GM23338 (cell line): ENCODE measurements at regions not wholly inside any gene's neighbourhood (a gene's known extent, or its start where the extent isn't known, plus 50 kb on each side); places are given as distances from the start of the nearest gene placed in this dataset.

ENCODE experiments used
- ATAC-seq: fragments of 200-7000 bp; cut with Tn5 transposase; 3 replicates; pipeline ENCODE4 v1.9.1; 2020
- DNase-seq: peaks from one replicate; pipeline ENCODE4 v3.0.0-alpha.2; 2015; ENCODE audit warnings: low spot score
- H2AFZ ChIP-seq: fragments of 200-600 bp; sonication (generic); 2 replicates; pipeline ENCODE4 v1.8.0; 2016; ENCODE audit warnings: antibody characterized with exemption, mild to moderate bottlenecking, moderate library complexity
- H3F3A ChIP-seq: fragments of 200-600 bp; sonication (generic); replicated peaks from 2 replicates; pipeline ENCODE4 v1.8.0; 2017; ENCODE audit warnings: antibody characterized with exemption, mixed run types, low read depth
- H3K27ac ChIP-seq: fragments of 200-600 bp; sonication (generic); 2 replicates; pipeline ENCODE4 v1.6.1; 2016; ENCODE audit warnings: low read depth
- H3K27me3 ChIP-seq: fragments of 200-600 bp; sonication (generic); 2 replicates; pipeline ENCODE4 v1.8.0; 2016; ENCODE audit warnings: mild to moderate bottlenecking, mixed run types, moderate library complexity; ENCODE audit not compliant: insufficient read depth
- H3K36me3 ChIP-seq: fragments of 200-600 bp; sonication (generic); 2 replicates; pipeline ENCODE4 v1.8.0; 2016; ENCODE audit warnings: mild to moderate bottlenecking; ENCODE audit not compliant: insufficient read depth
- H3K4me1 ChIP-seq: fragments of 200-600 bp; sonication (generic); 2 replicates; pipeline ENCODE4 v1.8.0; 2016; ENCODE audit warnings: mild to moderate bottlenecking, moderate library complexity; ENCODE audit not compliant: insufficient read depth
- H3K4me2 ChIP-seq: fragments of 200-600 bp; sonication (generic); 2 replicates; pipeline ENCODE4 v1.7.1; 2017; ENCODE audit warnings: mixed run types
- H3K4me3 ChIP-seq: fragments of 200-600 bp; sonication (generic); 2 replicates; pipeline ENCODE4 v1.6.1; 2016; ENCODE audit warnings: mixed run types
- H3K79me2 ChIP-seq: fragments of 200-600 bp; sonication (generic); replicated peaks from 2 replicates; pipeline ENCODE4 v1.8.0; 2017; ENCODE audit warnings: mild to moderate bottlenecking; ENCODE audit not compliant: insufficient read depth
- H3K9me2 ChIP-seq: fragments of 200-600 bp; sonication (generic); 2 replicates; pipeline ENCODE4 v1.8.0; 2017; ENCODE audit not compliant: insufficient read depth
- H4K20me1 ChIP-seq: fragments of 200-600 bp; sonication (generic); replicated peaks from 2 replicates; pipeline ENCODE4 v1.8.0; 2017; ENCODE audit warnings: mild to moderate bottlenecking; ENCODE audit not compliant: insufficient read depth
- H3K27ac Mint-ChIP-seq: 2 replicates; pipeline ENCODE4 v1.8.0; 2020; ENCODE audit warnings: inconsistent platforms, mild to moderate bottlenecking, moderate library complexity, mixed read lengths
- H3K27me3 Mint-ChIP-seq: 3 replicates; pipeline ENCODE4 v1.8.0; 2022; ENCODE audit warnings: low read depth, mild to moderate bottlenecking, moderate library complexity, mixed read lengths, inconsistent platforms; ENCODE audit not compliant: insufficient read depth, poor library complexity
- H3K36me3 Mint-ChIP-seq: 3 replicates; pipeline ENCODE4 v1.8.0; 2021; ENCODE audit warnings: low read depth, mild to moderate bottlenecking, inconsistent platforms, moderate library complexity, mixed read lengths
- H3K4me1 Mint-ChIP-seq: 3 replicates; pipeline ENCODE4 v1.8.0; 2020; ENCODE audit warnings: mild to moderate bottlenecking, inconsistent platforms, mixed read lengths
- H3K4me3 Mint-ChIP-seq: 3 replicates; pipeline ENCODE4 v1.8.0; 2021; ENCODE audit warnings: moderate library complexity, mild to moderate bottlenecking, inconsistent platforms, mixed read lengths
- H3K9me3 Mint-ChIP-seq: 3 replicates; pipeline ENCODE4 v1.8.0; 2020; ENCODE audit warnings: moderate library complexity, mild to moderate bottlenecking, inconsistent platforms, mixed read lengths
- CREB1 ChIP-seq: fragments of 250-450 bp; sonication (Bioruptor Pico); IDR thresholded peaks from 2 replicates; pipeline ENCODE4 v1.5.0; 2020; ENCODE audit warnings: low read depth, mild to moderate bottlenecking, moderate library complexity
- EZH2 ChIP-seq: fragments of 200-600 bp; sonication (generic); IDR thresholded peaks from one replicate; pipeline ENCODE4 v1.8.0; 2017; ENCODE audit warnings: antibody characterized with exemption, mild to moderate bottlenecking, low read depth; ENCODE audit not compliant: unreplicated experiment
- EZH2phosphoT487 ChIP-seq: fragments of 200-600 bp; sonication (generic); IDR thresholded peaks from one replicate; pipeline ENCODE4 v1.8.1; 2018; ENCODE audit warnings: antibody characterized with exemption; ENCODE audit not compliant: unreplicated experiment
- JUNB ChIP-seq: IDR thresholded peaks from one replicate; pipeline ENCODE4 v1.6.1; 2016; ENCODE audit warnings: antibody characterized with exemption; ENCODE audit not compliant: unreplicated experiment
- NANOG ChIP-seq: IDR thresholded peaks from 2 replicates; pipeline ENCODE4 v1.6.1; 2016; ENCODE audit warnings: antibody characterized with exemption, borderline replicate concordance
- POLR2AphosphoS5 ChIP-seq: IDR thresholded peaks from 2 replicates; pipeline ENCODE4 v1.6.1; 2016; ENCODE audit warnings: antibody characterized with exemption, low read depth
- STAT1 ChIP-seq: IDR thresholded peaks from one replicate; pipeline ENCODE4 v1.6.1; 2016; ENCODE audit warnings: antibody characterized with exemption; ENCODE audit not compliant: unreplicated experiment
- ZNF114 ChIP-seq: fragments of 250-450 bp; sonication (Bioruptor Pico); IDR thresholded peaks from 2 replicates; pipeline ENCODE4 v1.5.0; 2020; ENCODE audit warnings: mild to moderate bottlenecking, moderate library complexity
- ZNF331 ChIP-seq: fragments of 250-450 bp; sonication (Bioruptor Pico); IDR thresholded peaks from 2 replicates; pipeline ENCODE4 v1.5.0; 2020; ENCODE audit warnings: low read depth, mild to moderate bottlenecking, moderate library complexity
- TF ChIP-seq, protein P1 (sequence below): fragments of 250-450 bp; sonication (Bioruptor Pico); IDR thresholded peaks from 2 replicates; pipeline ENCODE4 v1.5.0; 2020; ENCODE audit warnings: mild to moderate bottlenecking, moderate library complexity
- TF ChIP-seq, protein P2 (sequence below), 2 experiments: fragments of 200-600 bp in 1 of 2; sonication (generic) in 1 of 2; conservative IDR thresholded peaks; 2 replicates each; pipeline versions ENCODE4 v1.5.1 to v1.6.1; 2016 to 2017; ENCODE audit warnings: antibody characterized with exemption in 2 of 2, low read depth in 2 of 2, mild to moderate bottlenecking in 2 of 2, moderate library complexity in 1 of 2
- TF ChIP-seq, protein P3 (sequence below): IDR thresholded peaks from 2 replicates; pipeline ENCODE4 v1.6.1; 2016; ENCODE audit warnings: antibody characterized with exemption
- TF ChIP-seq, protein P4 (sequence below): IDR thresholded peaks from one replicate; pipeline ENCODE4 v1.6.1; 2018; ENCODE audit warnings: antibody characterized with exemption; ENCODE audit not compliant: unreplicated experiment

DNA sequence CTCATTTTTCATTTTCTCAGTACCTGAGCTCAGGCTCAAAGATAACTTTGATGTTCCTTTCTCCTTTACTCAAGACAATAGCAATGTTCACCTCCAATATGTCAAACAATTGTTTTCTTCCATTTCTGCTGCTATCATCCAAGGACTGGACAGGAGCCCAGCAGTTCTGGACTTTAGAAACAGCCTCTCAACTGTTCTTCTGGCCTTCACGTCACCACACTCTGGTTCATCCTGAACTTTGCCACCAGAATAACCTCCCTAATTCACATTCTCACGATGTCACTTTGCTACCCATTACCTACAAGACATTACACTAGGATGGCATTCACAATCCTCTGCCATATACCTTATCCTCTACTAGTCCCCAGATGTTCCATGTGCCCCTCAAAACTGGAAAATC is 60.6 kb upstream of the PLEKHG1 start:
- Histone ChIP-seq H3K36me3 (no peaks in the 10 kb centered on the region), H4K20me1 (no peaks in the 10 kb centered on the region), H3K4me1 (no peaks in the 10 kb centered on the region), H3K27ac (no peak overlapping the region), H2AFZ (no peak overlapping the region), H3K27me3 (no peaks in the 10 kb centered on the region), H3K4me3 (no peak overlapping the region), H3K9me2 (0 out of 2 replicates have a peak, but pooled peaks cover 5% of the 10 kb centered on the region), H3K79me2 (no peaks in the 10 kb centered on the region), H3F3A (no peaks in the 10 kb centered on the region), H3K4me2 (no peak overlapping the region)
- H3K27me3 Mint-ChIP-seq = peaks cover 4% of the 10 kb centered on the region
- peaks cover 14% of the 10 kb centered on the region for H3K9me3 Mint-ChIP-seq
- TF ChIP-seq CREB1 (CRISPR knock-in tag) (no peak), POLR2AphosphoS5 (no peak), ZNF114 (CRISPR knock-in tag) (no peak), ZNF331 (CRISPR knock-in tag) (no peak), JUNB (no peak), EZH2 (no peak), NANOG (no peak), STAT1 (no peak), EZH2phosphoT487 (no peak)
- TF ChIP-seq, protein P1, sequence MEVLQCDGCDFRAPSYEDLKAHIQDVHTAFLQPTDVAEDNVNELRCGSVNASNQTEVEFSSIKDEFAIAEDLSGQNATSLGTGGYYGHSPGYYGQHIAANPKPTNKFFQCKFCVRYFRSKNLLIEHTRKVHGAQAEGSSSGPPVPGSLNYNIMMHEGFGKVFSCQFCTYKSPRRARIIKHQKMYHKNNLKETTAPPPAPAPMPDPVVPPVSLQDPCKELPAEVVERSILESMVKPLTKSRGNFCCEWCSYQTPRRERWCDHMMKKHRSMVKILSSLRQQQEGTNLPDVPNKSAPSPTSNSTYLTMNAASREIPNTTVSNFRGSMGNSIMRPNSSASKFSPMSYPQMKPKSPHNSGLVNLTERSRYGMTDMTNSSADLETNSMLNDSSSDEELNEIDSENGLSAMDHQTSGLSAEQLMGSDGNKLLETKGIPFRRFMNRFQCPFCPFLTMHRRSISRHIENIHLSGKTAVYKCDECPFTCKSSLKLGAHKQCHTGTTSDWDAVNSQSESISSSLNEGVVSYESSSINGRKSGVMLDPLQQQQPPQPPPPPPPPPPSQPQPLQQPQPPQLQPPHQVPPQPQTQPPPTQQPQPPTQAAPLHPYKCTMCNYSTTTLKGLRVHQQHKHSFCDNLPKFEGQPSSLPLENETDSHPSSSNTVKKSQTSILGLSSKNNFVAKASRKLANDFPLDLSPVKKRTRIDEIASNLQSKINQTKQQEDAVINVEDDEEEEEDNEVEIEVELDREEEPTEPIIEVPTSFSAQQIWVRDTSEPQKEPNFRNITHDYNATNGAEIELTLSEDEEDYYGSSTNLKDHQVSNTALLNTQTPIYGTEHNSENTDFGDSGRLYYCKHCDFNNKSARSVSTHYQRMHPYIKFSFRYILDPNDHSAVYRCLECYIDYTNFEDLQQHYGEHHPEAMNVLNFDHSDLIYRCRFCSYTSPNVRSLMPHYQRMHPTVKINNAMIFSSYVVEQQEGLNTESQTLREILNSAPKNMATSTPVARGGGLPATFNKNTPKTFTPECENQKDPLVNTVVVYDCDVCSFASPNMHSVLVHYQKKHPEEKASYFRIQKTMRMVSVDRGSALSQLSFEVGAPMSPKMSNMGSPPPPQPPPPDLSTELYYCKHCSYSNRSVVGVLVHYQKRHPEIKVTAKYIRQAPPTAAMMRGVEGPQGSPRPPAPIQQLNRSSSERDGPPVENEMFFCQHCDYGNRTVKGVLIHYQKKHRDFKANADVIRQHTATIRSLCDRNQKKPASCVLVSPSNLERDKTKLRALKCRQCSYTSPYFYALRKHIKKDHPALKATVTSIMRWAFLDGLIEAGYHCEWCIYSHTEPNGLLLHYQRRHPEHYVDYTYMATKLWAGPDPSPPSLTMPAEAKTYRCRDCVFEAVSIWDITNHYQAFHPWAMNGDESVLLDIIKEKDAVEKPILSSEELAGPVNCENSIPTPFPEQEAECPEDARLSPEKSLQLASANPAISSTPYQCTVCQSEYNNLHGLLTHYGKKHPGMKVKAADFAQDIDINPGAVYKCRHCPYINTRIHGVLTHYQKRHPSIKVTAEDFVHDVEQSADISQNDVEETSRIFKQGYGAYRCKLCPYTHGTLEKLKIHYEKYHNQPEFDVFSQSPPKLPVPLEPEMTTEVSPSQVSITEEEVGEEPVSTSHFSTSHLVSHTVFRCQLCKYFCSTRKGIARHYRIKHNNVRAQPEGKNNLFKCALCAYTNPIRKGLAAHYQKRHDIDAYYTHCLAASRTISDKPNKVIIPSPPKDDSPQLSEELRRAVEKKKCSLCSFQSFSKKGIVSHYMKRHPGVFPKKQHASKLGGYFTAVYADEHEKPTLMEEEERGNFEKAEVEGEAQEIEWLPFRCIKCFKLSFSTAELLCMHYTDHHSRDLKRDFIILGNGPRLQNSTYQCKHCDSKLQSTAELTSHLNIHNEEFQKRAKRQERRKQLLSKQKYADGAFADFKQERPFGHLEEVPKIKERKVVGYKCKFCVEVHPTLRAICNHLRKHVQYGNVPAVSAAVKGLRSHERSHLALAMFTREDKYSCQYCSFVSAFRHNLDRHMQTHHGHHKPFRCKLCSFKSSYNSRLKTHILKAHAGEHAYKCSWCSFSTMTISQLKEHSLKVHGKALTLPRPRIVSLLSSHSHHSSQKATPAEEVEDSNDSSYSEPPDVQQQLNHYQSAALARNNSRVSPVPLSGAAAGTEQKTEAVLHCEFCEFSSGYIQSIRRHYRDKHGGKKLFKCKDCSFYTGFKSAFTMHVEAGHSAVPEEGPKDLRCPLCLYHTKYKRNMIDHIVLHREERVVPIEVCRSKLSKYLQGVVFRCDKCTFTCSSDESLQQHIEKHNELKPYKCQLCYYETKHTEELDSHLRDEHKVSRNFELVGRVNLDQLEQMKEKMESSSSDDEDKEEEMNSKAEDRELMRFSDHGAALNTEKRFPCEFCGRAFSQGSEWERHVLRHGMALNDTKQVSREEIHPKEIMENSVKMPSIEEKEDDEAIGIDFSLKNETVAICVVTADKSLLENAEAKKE = no peak
- TF ChIP-seq, protein P2, sequence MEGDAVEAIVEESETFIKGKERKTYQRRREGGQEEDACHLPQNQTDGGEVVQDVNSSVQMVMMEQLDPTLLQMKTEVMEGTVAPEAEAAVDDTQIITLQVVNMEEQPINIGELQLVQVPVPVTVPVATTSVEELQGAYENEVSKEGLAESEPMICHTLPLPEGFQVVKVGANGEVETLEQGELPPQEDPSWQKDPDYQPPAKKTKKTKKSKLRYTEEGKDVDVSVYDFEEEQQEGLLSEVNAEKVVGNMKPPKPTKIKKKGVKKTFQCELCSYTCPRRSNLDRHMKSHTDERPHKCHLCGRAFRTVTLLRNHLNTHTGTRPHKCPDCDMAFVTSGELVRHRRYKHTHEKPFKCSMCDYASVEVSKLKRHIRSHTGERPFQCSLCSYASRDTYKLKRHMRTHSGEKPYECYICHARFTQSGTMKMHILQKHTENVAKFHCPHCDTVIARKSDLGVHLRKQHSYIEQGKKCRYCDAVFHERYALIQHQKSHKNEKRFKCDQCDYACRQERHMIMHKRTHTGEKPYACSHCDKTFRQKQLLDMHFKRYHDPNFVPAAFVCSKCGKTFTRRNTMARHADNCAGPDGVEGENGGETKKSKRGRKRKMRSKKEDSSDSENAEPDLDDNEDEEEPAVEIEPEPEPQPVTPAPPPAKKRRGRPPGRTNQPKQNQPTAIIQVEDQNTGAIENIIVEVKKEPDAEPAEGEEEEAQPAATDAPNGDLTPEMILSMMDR (conservative IDR thresholded peaks at IDR 0.05; ENCODE audit: low read depth in 2 of 2) = no peak
- TF ChIP-seq, protein P3, sequence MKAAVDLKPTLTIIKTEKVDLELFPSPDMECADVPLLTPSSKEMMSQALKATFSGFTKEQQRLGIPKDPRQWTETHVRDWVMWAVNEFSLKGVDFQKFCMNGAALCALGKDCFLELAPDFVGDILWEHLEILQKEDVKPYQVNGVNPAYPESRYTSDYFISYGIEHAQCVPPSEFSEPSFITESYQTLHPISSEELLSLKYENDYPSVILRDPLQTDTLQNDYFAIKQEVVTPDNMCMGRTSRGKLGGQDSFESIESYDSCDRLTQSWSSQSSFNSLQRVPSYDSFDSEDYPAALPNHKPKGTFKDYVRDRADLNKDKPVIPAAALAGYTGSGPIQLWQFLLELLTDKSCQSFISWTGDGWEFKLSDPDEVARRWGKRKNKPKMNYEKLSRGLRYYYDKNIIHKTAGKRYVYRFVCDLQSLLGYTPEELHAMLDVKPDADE = no peak
- TF ChIP-seq, protein P4, sequence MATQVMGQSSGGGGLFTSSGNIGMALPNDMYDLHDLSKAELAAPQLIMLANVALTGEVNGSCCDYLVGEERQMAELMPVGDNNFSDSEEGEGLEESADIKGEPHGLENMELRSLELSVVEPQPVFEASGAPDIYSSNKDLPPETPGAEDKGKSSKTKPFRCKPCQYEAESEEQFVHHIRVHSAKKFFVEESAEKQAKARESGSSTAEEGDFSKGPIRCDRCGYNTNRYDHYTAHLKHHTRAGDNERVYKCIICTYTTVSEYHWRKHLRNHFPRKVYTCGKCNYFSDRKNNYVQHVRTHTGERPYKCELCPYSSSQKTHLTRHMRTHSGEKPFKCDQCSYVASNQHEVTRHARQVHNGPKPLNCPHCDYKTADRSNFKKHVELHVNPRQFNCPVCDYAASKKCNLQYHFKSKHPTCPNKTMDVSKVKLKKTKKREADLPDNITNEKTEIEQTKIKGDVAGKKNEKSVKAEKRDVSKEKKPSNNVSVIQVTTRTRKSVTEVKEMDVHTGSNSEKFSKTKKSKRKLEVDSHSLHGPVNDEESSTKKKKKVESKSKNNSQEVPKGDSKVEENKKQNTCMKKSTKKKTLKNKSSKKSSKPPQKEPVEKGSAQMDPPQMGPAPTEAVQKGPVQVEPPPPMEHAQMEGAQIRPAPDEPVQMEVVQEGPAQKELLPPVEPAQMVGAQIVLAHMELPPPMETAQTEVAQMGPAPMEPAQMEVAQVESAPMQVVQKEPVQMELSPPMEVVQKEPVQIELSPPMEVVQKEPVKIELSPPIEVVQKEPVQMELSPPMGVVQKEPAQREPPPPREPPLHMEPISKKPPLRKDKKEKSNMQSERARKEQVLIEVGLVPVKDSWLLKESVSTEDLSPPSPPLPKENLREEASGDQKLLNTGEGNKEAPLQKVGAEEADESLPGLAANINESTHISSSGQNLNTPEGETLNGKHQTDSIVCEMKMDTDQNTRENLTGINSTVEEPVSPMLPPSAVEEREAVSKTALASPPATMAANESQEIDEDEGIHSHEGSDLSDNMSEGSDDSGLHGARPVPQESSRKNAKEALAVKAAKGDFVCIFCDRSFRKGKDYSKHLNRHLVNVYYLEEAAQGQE = no peak
- no peaks in the 10 kb centered on the region for H3K4me1 Mint-ChIP-seq
- no peak for DNase-seq
- H3K36me3 Mint-ChIP-seq = no peaks in the 10 kb centered on the region
- no peak overlapping the region for H3K4me3 Mint-ChIP-seq
- ATAC-seq = no peak
- H3K27ac Mint-ChIP-seq = no peak overlapping the region
